Peyer's patch (tissue), 4 donors: ENCODE measurements at regions not wholly inside any gene's neighbourhood (a gene's known extent, or its start where the extent isn't known, plus 50 kb on each side); places are given as distances from the start of the nearest gene placed in this dataset.
"Not testable (repeated sequence)": the region's sequence is repeated elsewhere in the genome, so short reads cannot be mapped to it uniquely, and the experiment has no call there.

Experiments
- DNase-seq, 3 donors: peaks; one replicate each; pipeline ENCODE4 v3.0.0-alpha.2; 2017 to 2019
- H3K27ac ChIP-seq, 4 donors: fragments of 200-600 bp; sonication (generic); one replicate each; pipeline ENCODE4 v1.5.1; 2016 to 2019
- H3K27me3 ChIP-seq, 2 donors: fragments of 200-600 bp; sonication (generic); one replicate each; pipeline ENCODE4 v1.5.1; 2019
- H3K36me3 ChIP-seq, 3 donors: fragments of 200-600 bp; sonication (generic); one replicate each; pipeline ENCODE4 v1.5.1; 2016 to 2019
- H3K4me1 ChIP-seq, 4 donors: fragments of 200-600 bp; sonication (generic); one replicate each; pipeline ENCODE4 v1.5.1; 2016 to 2019
- H3K4me3 ChIP-seq, 4 donors: fragments of 200-600 bp; sonication (generic); 1 replicate in 3 of 4; 2 replicates in 1 of 4; pipeline ENCODE4 v1.5.1; 2016 to 2019; ENCODE audit warnings: mild to moderate bottlenecking in 1 of 4
- H3K9me3 ChIP-seq, 4 donors: fragments of 200-600 bp; sonication (generic); one replicate each; pipeline ENCODE4 v1.5.1; 2016 to 2019; ENCODE audit warnings: mild to moderate bottlenecking in 1 of 4
- CTCF ChIP-seq, 6 experiments: fragments of 450-650 bp in 4 of 6; fragments of 200-600 bp in 2 of 6; sonication (generic) in 1 of 6; IDR thresholded peaks; one replicate each; pipeline ENCODE4 v1.5.1; 2017 to 2019; ENCODE audit warnings: antibody characterized with exemption in 6 of 6, mild to moderate bottlenecking in 3 of 6, moderate library complexity in 1 of 6
- POLR2A ChIP-seq, 2 donors: fragments of 450-650 bp; IDR thresholded peaks; one replicate each; pipeline ENCODE4 v1.5.1; 2017; ENCODE audit warnings: antibody characterized with exemption in 2 of 2, mild to moderate bottlenecking in 2 of 2, moderate library complexity in 2 of 2

GRCh38 chr17:64723781-64724180 lies 61.7 kb upstream of the SMURF2 start:
- DNase-seq, result no peak
- no peaks in the 10 kb centered on the region for H3K36me3 ChIP-seq
- H3K4me3 ChIP-seq, result no peak overlapping the region
- H3K27me3 ChIP-seq, result no peaks in the 10 kb centered on the region
- no peaks in the 10 kb centered on the region for H3K4me1 ChIP-seq
- H3K9me3 ChIP-seq, result no peaks in the 10 kb centered on the region
- peak overlapping the region in 1 of 4 donors; percentile 2 for H3K27ac ChIP-seq
- no peak for TF ChIP-seq CTCF (IDR thresholded peaks at IDR 0.05)

GRCh38 chr17:64721556-64721955 lies 59.4 kb upstream of the SMURF2 start:
- H3K27ac ChIP-seq, H3K9me3 ChIP-seq, H3K4me1 ChIP-seq, H3K27me3 ChIP-seq, H3K4me3 ChIP-seq, DNase-seq, H3K36me3 ChIP-seq: not testable (repeated sequence)

- not testable (repeated sequence) for H3K27ac ChIP-seq, H3K9me3 ChIP-seq, H3K27me3 ChIP-seq, H3K4me1 ChIP-seq, DNase-seq, H3K36me3 ChIP-seq, H3K4me3 ChIP-seq
Observed at GRCh38 chr17:64720253-64720652, 58.1 kb upstream of the SMURF2 start.

GRCh38 chr17:64719517-64719916 lies 57.4 kb upstream of the SMURF2 start:
- not testable (repeated sequence) for H3K27me3 ChIP-seq, H3K4me1 ChIP-seq, H3K9me3 ChIP-seq, H3K27ac ChIP-seq, H3K4me3 ChIP-seq, DNase-seq, H3K36me3 ChIP-seq

- not testable (repeated sequence) for H3K4me3 ChIP-seq, H3K27me3 ChIP-seq, H3K4me1 ChIP-seq, H3K27ac ChIP-seq, H3K9me3 ChIP-seq, DNase-seq, H3K36me3 ChIP-seq
Observed at GRCh38 chr17:64718816-64719215, 56.7 kb upstream of the SMURF2 start.

GRCh38 chr17:64718058-64718457 lies 56.0 kb upstream of the SMURF2 start:
- Histone ChIP-seq H3K4me1 (peaks cover 0 to 5% (median 3%) of the 10 kb centered on the region in 4 donors), H3K9me3 (no peaks in the 10 kb centered on the region), H3K36me3 (no peaks in the 10 kb centered on the region), H3K27me3 (no peaks in the 10 kb centered on the region), H3K4me3 (no peak overlapping the region), H3K27ac (no peak overlapping the region)
- TF ChIP-seq POLR2A (IDR thresholded peaks at IDR 0.05) (no peak), CTCF (IDR thresholded peaks at IDR 0.05) (no peak)
- DNase-seq, result no peak

- not testable (repeated sequence) for DNase-seq, H3K27ac ChIP-seq, H3K9me3 ChIP-seq, H3K27me3 ChIP-seq, H3K36me3 ChIP-seq, H3K4me3 ChIP-seq, H3K4me1 ChIP-seq
Observed at GRCh38 chr17:64716496-64716895, 54.4 kb upstream of the SMURF2 start.

- not testable (repeated sequence) for H3K36me3 ChIP-seq, H3K27me3 ChIP-seq, H3K9me3 ChIP-seq
- peak overlapping the region in 3 of 4 donors; percentile 31 to 82 (median 46) for H3K27ac ChIP-seq
- peak in 1 of 3 donors; percentile 55 for DNase-seq
- peaks cover 0 to 27% (median 9%) of the 10 kb centered on the region in 4 donors for H3K4me1 ChIP-seq
- H3K4me3 ChIP-seq, result peak overlapping the region; percentile 18 to 56 (median 32)
Observed at GRCh38 chr17:64713786-64714185, 51.7 kb upstream of the SMURF2 start.

GRCh38 chr17:64712557-64713351 lies 50.6 kb upstream of the SMURF2 start:
- Histone ChIP-seq H3K4me1 (peaks cover 0 to 37% (median 10%) of the 10 kb centered on the region in 4 donors), H3K27ac (peak overlapping the region; percentile 31 to 82 (median 46))
- not testable (repeated sequence) for H3K27me3 ChIP-seq, H3K36me3 ChIP-seq, H3K4me3 ChIP-seq, H3K9me3 ChIP-seq
- TF ChIP-seq CTCF (IDR thresholded peaks at IDR 0.05), result peak in 2 of 6 experiments; percentile 18 to 37
- peak in 1 of 3 donors; percentile 55 for DNase-seq
